HG02870 (cell line): ENCODE measurements at regions not wholly inside any gene's neighbourhood (a gene's known extent, or its start where the extent isn't known, plus 50 kb on each side); places are given as distances from the start of the nearest gene placed in this dataset.

ENCODE experiments used
- ATAC-seq: cut with Tn5 transposase; IDR thresholded peaks from one replicate; pipeline ENCODE4 v1.9.1; 2021; ENCODE audit warnings: mild to moderate bottlenecking, moderate library complexity; ENCODE audit not compliant: unreplicated experiment

- ATAC-seq: no peak
Observed at GRCh38 chr4:23276076-23276475, 583.3 kb downstream of the GBA3 start.

GRCh38 chr4:23269566-23269965 lies 576.8 kb downstream of the GBA3 start:
- ATAC-seq: no peak

- no peak for ATAC-seq
Observed at GRCh38 chr4:23268072-23268771, 575.5 kb downstream of the GBA3 start.

GRCh38 chr4:23266401-23266800 lies 573.7 kb downstream of the GBA3 start:
- no peak for ATAC-seq

GRCh38 chr4:23260511-23260910 lies 567.8 kb downstream of the GBA3 start:
- no peak for ATAC-seq

- no peak for ATAC-seq
Observed at GRCh38 chr4:23245203-23245832, 552.6 kb downstream of the GBA3 start.

GRCh38 chr4:23242962-23243361 lies 550.2 kb downstream of the GBA3 start:
- ATAC-seq: no peak

- ATAC-seq: no peak
Observed at GRCh38 chr4:23241408-23241807, 548.7 kb downstream of the GBA3 start.

GRCh38 chr4:23238848-23239247 lies 546.1 kb downstream of the GBA3 start:
- no peak for ATAC-seq

- ATAC-seq: no peak
Observed at GRCh38 chr4:23237771-23238170, 545.0 kb downstream of the GBA3 start.

GRCh38 chr4:23235628-23236390 lies 543.1 kb downstream of the GBA3 start:
- ATAC-seq: no peak

- ATAC-seq: no peak
Observed at GRCh38 chr4:23234716-23235115, 542.0 kb downstream of the GBA3 start.

GRCh38 chr4:23234018-23234417 lies 541.3 kb downstream of the GBA3 start:
- ATAC-seq: no peak

GRCh38 chr4:23233596-23233995 lies 540.9 kb downstream of the GBA3 start:
- no peak for ATAC-seq

GRCh38 chr4:23232987-23233386 lies 540.2 kb downstream of the GBA3 start:
- ATAC-seq: no peak

- no peak for ATAC-seq
Observed at GRCh38 chr4:23225564-23225963, 532.8 kb downstream of the GBA3 start.

- ATAC-seq: no peak
Observed at GRCh38 chr4:23224684-23225420, 532.1 kb downstream of the GBA3 start.

- no peak for ATAC-seq
Observed at GRCh38 chr4:23220911-23221310, 528.2 kb downstream of the GBA3 start.

GRCh38 chr4:23219779-23220408 lies 527.2 kb downstream of the GBA3 start:
- ATAC-seq: no peak

GRCh38 chr4:23213198-23213597 lies 520.5 kb downstream of the GBA3 start:
- no peak for ATAC-seq

GRCh38 chr4:23212558-23212957 lies 519.8 kb downstream of the GBA3 start:
- ATAC-seq: no peak
